ENCODE measurements at regions not wholly inside any gene's neighbourhood (a gene's known extent, or its start where the extent isn't known, plus 50 kb on each side); places are given as distances from the start of the nearest gene placed in this dataset.
"Not testable (repeated sequence)": the region's sequence is repeated elsewhere in the genome, so short reads cannot be mapped to it uniquely, and the experiment has no call there.

GRCh38 chr5:103890313-103890712, 327.7 kb upstream of the NUDT12 start:
- no peak overlapping the region for H3K4me3 ChIP-seq (ENCODE audit: low read length)
- H3K4me1 ChIP-seq (ENCODE audit: control insufficient read depth, insufficient read depth, low read length): no peaks in the 10 kb centered on the region
- H3K36me3 ChIP-seq (ENCODE audit: insufficient read depth, low read length): no peaks in the 10 kb centered on the region
- H3K27me3 ChIP-seq (ENCODE audit: control insufficient read depth, insufficient read depth, low read length): no peaks in the 10 kb centered on the region
- H3K4me2 ChIP-seq (ENCODE audit: low read length): no peak overlapping the region
- no peaks in the 10 kb centered on the region for H3K9me3 ChIP-seq (replicated peaks; ENCODE audit: low read length)
- no peak overlapping the region for H3K9ac ChIP-seq (ENCODE audit: low read depth, low read length)

- Histone ChIP-seq H3K4me2 (ENCODE audit: low read length) (no peak overlapping the region), H3K36me3 (ENCODE audit: insufficient read depth, low read length) (no peaks in the 10 kb centered on the region), H3K4me1 (ENCODE audit: control insufficient read depth, insufficient read depth, low read length) (no peaks in the 10 kb centered on the region), H3K9me3 (replicated peaks; ENCODE audit: low read length) (no peaks in the 10 kb centered on the region), H3K4me3 (ENCODE audit: low read length) (no peak overlapping the region), H3K9ac (ENCODE audit: low read depth, low read length) (no peak overlapping the region), H3K27me3 (ENCODE audit: control insufficient read depth, insufficient read depth, low read length) (no peaks in the 10 kb centered on the region)
Measured at GRCh38 chr5:103889500-103890209, 327.1 kb upstream of the NUDT12 start.

- Histone ChIP-seq H3K9me3 (replicated peaks; ENCODE audit: low read length) (no peaks in the 10 kb centered on the region), H3K4me1 (ENCODE audit: control insufficient read depth, insufficient read depth, low read length) (no peaks in the 10 kb centered on the region), H3K9ac (ENCODE audit: low read depth, low read length) (no peak overlapping the region), H3K4me3 (ENCODE audit: low read length) (no peak overlapping the region), H3K4me2 (ENCODE audit: low read length) (no peak overlapping the region), H3K27me3 (ENCODE audit: control insufficient read depth, insufficient read depth, low read length) (no peaks in the 10 kb centered on the region), H3K36me3 (ENCODE audit: insufficient read depth, low read length) (no peaks in the 10 kb centered on the region)
Measured at GRCh38 chr5:103886826-103887225, 324.2 kb upstream of the NUDT12 start.

- H3K36me3 ChIP-seq (ENCODE audit: insufficient read depth, low read length): no peaks in the 10 kb centered on the region
- no peak overlapping the region for H3K4me2 ChIP-seq (ENCODE audit: low read length)
- H3K4me1 ChIP-seq (ENCODE audit: control insufficient read depth, insufficient read depth, low read length): no peaks in the 10 kb centered on the region
- H3K9me3 ChIP-seq (replicated peaks; ENCODE audit: low read length): no peaks in the 10 kb centered on the region
- no peak overlapping the region for H3K9ac ChIP-seq (ENCODE audit: low read depth, low read length)
- H3K4me3 ChIP-seq (ENCODE audit: low read length): no peak overlapping the region
- no peaks in the 10 kb centered on the region for H3K27me3 ChIP-seq (ENCODE audit: control insufficient read depth, insufficient read depth, low read length)
Measured at GRCh38 chr5:103883143-103883542, 320.6 kb upstream of the NUDT12 start.

- no peaks in the 10 kb centered on the region for H3K4me1 ChIP-seq (ENCODE audit: control insufficient read depth, insufficient read depth, low read length)
- no peaks in the 10 kb centered on the region for H3K27me3 ChIP-seq (ENCODE audit: control insufficient read depth, insufficient read depth, low read length)
- H3K9me3 ChIP-seq (replicated peaks; ENCODE audit: low read length): no peaks in the 10 kb centered on the region
- H3K4me3 ChIP-seq (ENCODE audit: low read length): no peak overlapping the region
- no peak overlapping the region for H3K4me2 ChIP-seq (ENCODE audit: low read length)
- H3K36me3 ChIP-seq (ENCODE audit: insufficient read depth, low read length): no peaks in the 10 kb centered on the region
- no peak overlapping the region for H3K9ac ChIP-seq (ENCODE audit: low read depth, low read length)
Measured at GRCh38 chr5:103881560-103881959, 319.0 kb upstream of the NUDT12 start.

- H3K4me3 ChIP-seq (ENCODE audit: low read length): no peak overlapping the region
- H3K27me3 ChIP-seq (ENCODE audit: control insufficient read depth, insufficient read depth, low read length): no peaks in the 10 kb centered on the region
- peaks cover 31% of the 10 kb centered on the region for H3K4me1 ChIP-seq (ENCODE audit: control insufficient read depth, insufficient read depth, low read length)
- H3K4me2 ChIP-seq (ENCODE audit: low read length): peak overlapping the region; percentile 37
- no peak overlapping the region for H3K9ac ChIP-seq (ENCODE audit: low read depth, low read length)
- H3K9me3 ChIP-seq (replicated peaks; ENCODE audit: low read length): no peaks in the 10 kb centered on the region
- no peaks in the 10 kb centered on the region for H3K36me3 ChIP-seq (ENCODE audit: insufficient read depth, low read length)
Measured at GRCh38 chr5:103867857-103868598, 305.4 kb upstream of the NUDT12 start.

- peak overlapping the region; percentile 32 for H3K9ac ChIP-seq (ENCODE audit: low read depth, low read length)
- H3K27me3 ChIP-seq (ENCODE audit: control insufficient read depth, insufficient read depth, low read length): no peaks in the 10 kb centered on the region
- no peak overlapping the region for H3K4me3 ChIP-seq (ENCODE audit: low read length)
- no peaks in the 10 kb centered on the region for H3K36me3 ChIP-seq (ENCODE audit: insufficient read depth, low read length)
- peak overlapping the region; percentile 64 for H3K4me2 ChIP-seq (ENCODE audit: low read length)
- H3K9me3 ChIP-seq (replicated peaks; ENCODE audit: low read length): no peaks in the 10 kb centered on the region
- peaks cover 36% of the 10 kb centered on the region for H3K4me1 ChIP-seq (ENCODE audit: control insufficient read depth, insufficient read depth, low read length)
Measured at GRCh38 chr5:103866169-103866568, 303.6 kb upstream of the NUDT12 start.

GRCh38 chr5:103862398-103862797, 299.8 kb upstream of the NUDT12 start:
- Histone ChIP-seq H3K27me3 (ENCODE audit: control insufficient read depth, insufficient read depth, low read length) (no peaks in the 10 kb centered on the region), H3K4me1 (ENCODE audit: control insufficient read depth, insufficient read depth, low read length) (peaks cover 24% of the 10 kb centered on the region), H3K9me3 (replicated peaks; ENCODE audit: low read length) (no peaks in the 10 kb centered on the region), H3K4me2 (ENCODE audit: low read length) (no peak overlapping the region), H3K36me3 (ENCODE audit: insufficient read depth, low read length) (no peaks in the 10 kb centered on the region), H3K4me3 (ENCODE audit: low read length) (no peak overlapping the region), H3K9ac (ENCODE audit: low read depth, low read length) (no peak overlapping the region)

GRCh38 chr5:103860327-103860726, 297.7 kb upstream of the NUDT12 start:
- Histone ChIP-seq H3K4me2 (ENCODE audit: low read length) (no peak overlapping the region), H3K9ac (ENCODE audit: low read depth, low read length) (no peak overlapping the region), H3K4me1 (ENCODE audit: control insufficient read depth, insufficient read depth, low read length) (peaks cover 8% of the 10 kb centered on the region), H3K27me3 (ENCODE audit: control insufficient read depth, insufficient read depth, low read length) (no peaks in the 10 kb centered on the region), H3K9me3 (replicated peaks; ENCODE audit: low read length) (no peaks in the 10 kb centered on the region), H3K36me3 (ENCODE audit: insufficient read depth, low read length) (no peaks in the 10 kb centered on the region), H3K4me3 (ENCODE audit: low read length) (no peak overlapping the region)

GRCh38 chr5:103858367-103858766, 295.8 kb upstream of the NUDT12 start:
- H3K9me3 ChIP-seq (replicated peaks; ENCODE audit: low read length); H3K4me1 ChIP-seq (ENCODE audit: control insufficient read depth, insufficient read depth, low read length); H3K9ac ChIP-seq (ENCODE audit: low read depth, low read length); H3K4me2 ChIP-seq (ENCODE audit: low read length); H3K4me3 ChIP-seq (ENCODE audit: low read length); H3K27me3 ChIP-seq (ENCODE audit: control insufficient read depth, insufficient read depth, low read length); H3K36me3 ChIP-seq (ENCODE audit: insufficient read depth, low read length): not testable (repeated sequence)

- Histone ChIP-seq H3K4me3 (ENCODE audit: low read length) (no peak overlapping the region), H3K4me1 (ENCODE audit: control insufficient read depth, insufficient read depth, low read length) (peaks cover 31% of the 10 kb centered on the region), H3K27me3 (ENCODE audit: control insufficient read depth, insufficient read depth, low read length) (no peaks in the 10 kb centered on the region), H3K9ac (ENCODE audit: low read depth, low read length) (no peak overlapping the region), H3K36me3 (ENCODE audit: insufficient read depth, low read length) (no peaks in the 10 kb centered on the region), H3K4me2 (ENCODE audit: low read length) (no peak overlapping the region), H3K9me3 (replicated peaks; ENCODE audit: low read length) (no peaks in the 10 kb centered on the region)
Measured at GRCh38 chr5:103851091-103851490, 288.5 kb upstream of the NUDT12 start.

- no peak overlapping the region for H3K4me3 ChIP-seq (ENCODE audit: low read length)
- H3K4me1 ChIP-seq (ENCODE audit: control insufficient read depth, insufficient read depth, low read length): peaks cover 31% of the 10 kb centered on the region
- H3K9ac ChIP-seq (ENCODE audit: low read depth, low read length): peak overlapping the region; percentile 41
- H3K4me2 ChIP-seq (ENCODE audit: low read length): peak overlapping the region; percentile 31
- no peaks in the 10 kb centered on the region for H3K27me3 ChIP-seq (ENCODE audit: control insufficient read depth, insufficient read depth, low read length)
- no peaks in the 10 kb centered on the region for H3K9me3 ChIP-seq (replicated peaks; ENCODE audit: low read length)
- H3K36me3 ChIP-seq (ENCODE audit: insufficient read depth, low read length): no peaks in the 10 kb centered on the region
Measured at GRCh38 chr5:103849934-103850333, 287.3 kb upstream of the NUDT12 start.

All from skeletal muscle satellite cell (primary cell).